ENCODE measurements at regions not wholly inside any gene's neighbourhood (a gene's known extent, or its start where the extent isn't known, plus 50 kb on each side); places are given as distances from the start of the nearest gene placed in this dataset.

DNA sequence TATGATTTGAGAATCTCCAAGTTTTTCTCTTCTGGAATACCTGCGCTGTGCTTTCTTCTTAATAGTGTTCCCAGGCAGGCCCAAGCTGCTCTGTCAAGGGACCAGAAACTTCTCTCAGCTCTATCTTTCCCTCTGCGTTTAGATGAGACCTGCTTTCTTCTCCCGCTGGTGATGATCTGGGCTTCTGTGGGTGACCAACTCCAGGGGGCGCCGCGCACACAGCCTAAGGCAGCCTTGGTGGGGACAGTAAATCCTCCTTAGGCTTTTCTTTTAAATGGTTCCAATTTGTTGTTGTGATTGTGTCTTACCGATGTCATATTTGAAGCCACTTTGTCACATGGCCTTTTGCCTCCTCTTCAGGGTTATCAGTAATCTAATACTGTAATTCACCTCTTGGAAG lies 439.4 kb upstream of the KLF12 start:
- TF ChIP-seq, protein P1, sequence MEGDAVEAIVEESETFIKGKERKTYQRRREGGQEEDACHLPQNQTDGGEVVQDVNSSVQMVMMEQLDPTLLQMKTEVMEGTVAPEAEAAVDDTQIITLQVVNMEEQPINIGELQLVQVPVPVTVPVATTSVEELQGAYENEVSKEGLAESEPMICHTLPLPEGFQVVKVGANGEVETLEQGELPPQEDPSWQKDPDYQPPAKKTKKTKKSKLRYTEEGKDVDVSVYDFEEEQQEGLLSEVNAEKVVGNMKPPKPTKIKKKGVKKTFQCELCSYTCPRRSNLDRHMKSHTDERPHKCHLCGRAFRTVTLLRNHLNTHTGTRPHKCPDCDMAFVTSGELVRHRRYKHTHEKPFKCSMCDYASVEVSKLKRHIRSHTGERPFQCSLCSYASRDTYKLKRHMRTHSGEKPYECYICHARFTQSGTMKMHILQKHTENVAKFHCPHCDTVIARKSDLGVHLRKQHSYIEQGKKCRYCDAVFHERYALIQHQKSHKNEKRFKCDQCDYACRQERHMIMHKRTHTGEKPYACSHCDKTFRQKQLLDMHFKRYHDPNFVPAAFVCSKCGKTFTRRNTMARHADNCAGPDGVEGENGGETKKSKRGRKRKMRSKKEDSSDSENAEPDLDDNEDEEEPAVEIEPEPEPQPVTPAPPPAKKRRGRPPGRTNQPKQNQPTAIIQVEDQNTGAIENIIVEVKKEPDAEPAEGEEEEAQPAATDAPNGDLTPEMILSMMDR (conservative IDR thresholded peaks at IDR 0.05; ENCODE audit: low read depth in 2 of 2) = peak; percentile 79 to 90
- TF ChIP-seq POLR2AphosphoS5 (IDR thresholded peaks at IDR 0.05; ENCODE audit: low read depth) (no peak), REST (IDR thresholded peaks at IDR 0.05; ENCODE audit: unreplicated experiment) (no peak), EZH2 (IDR thresholded peaks at IDR 0.05; ENCODE audit: low read depth, unreplicated experiment) (no peak), EZH2phosphoT487 (IDR thresholded peaks at IDR 0.05; ENCODE audit: unreplicated experiment) (no peak), CREB1 (CRISPR knock-in tag; IDR thresholded peaks at IDR 0.05; ENCODE audit: low read depth) (no peak)
